Left ventricle myocardium inferior (tissue), 1 donor: ENCODE measurements at regions not wholly inside any gene's neighbourhood (a gene's known extent, or its start where the extent isn't known, plus 50 kb on each side); places are given as distances from the start of the nearest gene placed in this dataset.

Experiments used
- DNase-seq: peaks from one replicate; pipeline ENCODE4 v3.0.0-alpha.2; 2020
- H3K27ac ChIP-seq: fragments of 200-600 bp; replicated peaks from 2 replicates; pipeline ENCODE4 v1.8.0; 2021
- H3K27me3 ChIP-seq: fragments of 200-600 bp; 2 replicates; pipeline ENCODE4 v1.8.0; 2021; ENCODE audit warnings: low read depth
- H3K36me3 ChIP-seq: fragments of 200-600 bp; 2 replicates; pipeline ENCODE4 v1.8.0; 2021
- H3K4me1 ChIP-seq: fragments of 200-600 bp; 2 replicates; pipeline ENCODE4 v1.8.0; 2021
- H3K4me3 ChIP-seq: fragments of 200-600 bp; 2 replicates; pipeline ENCODE4 v1.8.0; 2021; ENCODE audit warnings: mild to moderate bottlenecking, moderate library complexity
- H3K9me3 ChIP-seq: fragments of 200-600 bp; replicated peaks from 2 replicates; pipeline ENCODE4 v1.8.0; 2021
- intact Hi-C: fragments of 100-400 bp; cut with micrococcal nuclease; formaldehyde crosslinking; loops from one replicate; pipeline ENCODE4 v1.11.0; 2022
- TF ChIP-seq, protein P1 (sequence below): fragments of 200-600 bp; IDR thresholded peaks from 2 replicates; pipeline ENCODE4 v1.8.0; 2021; ENCODE audit warnings: antibody characterized with exemption, mild to moderate bottlenecking, borderline replicate concordance
- donor health status: DM: no; HTN: yes; CAD: no; lungs with severe emphysema.

DNA sequence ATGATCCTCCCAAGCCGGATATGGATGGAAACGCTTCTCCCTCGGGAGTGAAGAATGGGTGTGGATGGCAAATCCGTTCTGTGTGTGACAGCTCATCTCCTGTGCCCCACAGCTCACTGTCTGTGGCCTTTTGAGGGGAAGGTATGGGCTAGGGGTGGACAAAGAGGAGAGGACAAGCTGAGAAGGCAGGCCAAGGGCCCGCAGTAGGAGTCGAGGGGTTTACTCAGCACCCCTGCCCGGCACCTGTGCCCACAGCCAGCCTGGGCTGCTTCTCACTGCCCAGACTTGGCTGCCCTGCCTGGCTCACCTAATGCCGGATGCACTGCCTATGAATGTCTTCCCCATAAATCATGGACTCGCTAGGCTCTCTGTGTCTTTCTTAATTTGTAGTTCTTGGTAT, 503.8 kb downstream of the TCERG1L start:
- TF ChIP-seq, protein P1, sequence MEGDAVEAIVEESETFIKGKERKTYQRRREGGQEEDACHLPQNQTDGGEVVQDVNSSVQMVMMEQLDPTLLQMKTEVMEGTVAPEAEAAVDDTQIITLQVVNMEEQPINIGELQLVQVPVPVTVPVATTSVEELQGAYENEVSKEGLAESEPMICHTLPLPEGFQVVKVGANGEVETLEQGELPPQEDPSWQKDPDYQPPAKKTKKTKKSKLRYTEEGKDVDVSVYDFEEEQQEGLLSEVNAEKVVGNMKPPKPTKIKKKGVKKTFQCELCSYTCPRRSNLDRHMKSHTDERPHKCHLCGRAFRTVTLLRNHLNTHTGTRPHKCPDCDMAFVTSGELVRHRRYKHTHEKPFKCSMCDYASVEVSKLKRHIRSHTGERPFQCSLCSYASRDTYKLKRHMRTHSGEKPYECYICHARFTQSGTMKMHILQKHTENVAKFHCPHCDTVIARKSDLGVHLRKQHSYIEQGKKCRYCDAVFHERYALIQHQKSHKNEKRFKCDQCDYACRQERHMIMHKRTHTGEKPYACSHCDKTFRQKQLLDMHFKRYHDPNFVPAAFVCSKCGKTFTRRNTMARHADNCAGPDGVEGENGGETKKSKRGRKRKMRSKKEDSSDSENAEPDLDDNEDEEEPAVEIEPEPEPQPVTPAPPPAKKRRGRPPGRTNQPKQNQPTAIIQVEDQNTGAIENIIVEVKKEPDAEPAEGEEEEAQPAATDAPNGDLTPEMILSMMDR, result no peak
- no peak overlapping the region for H3K4me3 ChIP-seq
- peaks cover 80% of the 10 kb centered on the region for H3K27me3 ChIP-seq
- no peaks in the 10 kb centered on the region for H3K4me1 ChIP-seq
- no peak for DNase-seq
- intact Hi-C loops, result no loop called here
- no peaks in the 10 kb centered on the region for H3K9me3 ChIP-seq
- no peak overlapping the region for H3K27ac ChIP-seq
- H3K36me3 ChIP-seq, result no peaks in the 10 kb centered on the region

DNA sequence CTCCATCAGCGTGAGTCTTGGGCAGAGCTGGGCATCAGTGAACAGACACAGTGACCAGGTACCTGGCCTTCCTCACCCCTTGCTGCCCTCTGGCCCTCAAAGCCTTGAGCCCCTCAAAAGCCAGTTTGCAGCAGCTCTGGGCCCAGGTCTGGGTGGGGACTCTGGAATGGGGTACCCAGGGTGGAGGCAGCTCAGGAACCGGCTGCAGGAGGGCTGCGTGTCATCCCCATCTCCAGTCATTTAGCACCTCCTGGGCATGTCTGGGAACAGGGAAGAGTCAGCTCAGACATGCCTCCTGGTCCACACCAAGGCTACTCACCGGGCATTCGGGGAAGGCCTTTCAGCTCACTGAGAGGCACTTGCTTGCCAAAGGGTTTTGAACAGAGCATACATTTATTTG, 503.3 kb downstream of the TCERG1L start:
- H3K4me3 ChIP-seq, result no peak overlapping the region
- H3K4me1 ChIP-seq, result no peaks in the 10 kb centered on the region
- no peak for DNase-seq
- TF ChIP-seq, protein P1, result no peak
- intact Hi-C loops, result no loop called here
- H3K27me3 ChIP-seq, result peaks cover 81% of the 10 kb centered on the region
- no peak overlapping the region for H3K27ac ChIP-seq
- H3K9me3 ChIP-seq, result no peaks in the 10 kb centered on the region
- no peaks in the 10 kb centered on the region for H3K36me3 ChIP-seq

- intact Hi-C loops, result no loop called here
- DNase-seq, result no peak
- peaks cover 85% of the 10 kb centered on the region for H3K27me3 ChIP-seq
- no peaks in the 10 kb centered on the region for H3K36me3 ChIP-seq
- TF ChIP-seq, protein P1, result no peak
- H3K4me1 ChIP-seq, result no peaks in the 10 kb centered on the region
- no peak overlapping the region for H3K4me3 ChIP-seq
- no peaks in the 10 kb centered on the region for H3K9me3 ChIP-seq
- no peak overlapping the region for H3K27ac ChIP-seq
These were observed 502.8 kb downstream of the TCERG1L start for GRCh38 chr10:130808686-130809085.

- TF ChIP-seq, protein P1, result no peak
- intact Hi-C loops, result no loop called here
- Histone ChIP-seq H3K4me3 (no peak overlapping the region), H3K9me3 (no peaks in the 10 kb centered on the region), H3K27ac (no peak overlapping the region), H3K36me3 (no peaks in the 10 kb centered on the region), H3K27me3 (peaks cover 90% of the 10 kb centered on the region), H3K4me1 (no peaks in the 10 kb centered on the region)
- no peak for DNase-seq
These were observed 502.3 kb downstream of the TCERG1L start for GRCh38 chr10:130809181-130809580.

GRCh38 chr10:130809761-130810515, 501.6 kb downstream of the TCERG1L start:
- H3K36me3 ChIP-seq, result no peaks in the 10 kb centered on the region
- no peak overlapping the region for H3K27ac ChIP-seq
- H3K27me3 ChIP-seq, result peaks cover 93% of the 10 kb centered on the region
- DNase-seq, result no peak
- H3K4me1 ChIP-seq, result no peaks in the 10 kb centered on the region
- TF ChIP-seq, protein P1, result no peak
- intact Hi-C loops, result no loop called here
- H3K4me3 ChIP-seq, result no peak overlapping the region
- no peaks in the 10 kb centered on the region for H3K9me3 ChIP-seq
